Middle frontal gyrus (tissue), 1 donor: ENCODE measurements at regions not wholly inside any gene's neighbourhood (a gene's known extent, or its start where the extent isn't known, plus 50 kb on each side); places are given as distances from the start of the nearest gene placed in this dataset.
"Not testable (repeated sequence)": the region's sequence is repeated elsewhere in the genome, so short reads cannot be mapped to it uniquely, and the experiment has no call there.

ENCODE experiments used
- DNase-seq: peaks from one replicate; pipeline ENCODE4 v3.0.0-alpha.2; 2015; ENCODE audit warnings: low spot score; ENCODE audit errors: extremely low spot score

GRCh38 chr18:6521803-6522418 is 107.2 kb upstream of the L3MBTL4 start:
- DNase-seq, result no peak

DNA sequence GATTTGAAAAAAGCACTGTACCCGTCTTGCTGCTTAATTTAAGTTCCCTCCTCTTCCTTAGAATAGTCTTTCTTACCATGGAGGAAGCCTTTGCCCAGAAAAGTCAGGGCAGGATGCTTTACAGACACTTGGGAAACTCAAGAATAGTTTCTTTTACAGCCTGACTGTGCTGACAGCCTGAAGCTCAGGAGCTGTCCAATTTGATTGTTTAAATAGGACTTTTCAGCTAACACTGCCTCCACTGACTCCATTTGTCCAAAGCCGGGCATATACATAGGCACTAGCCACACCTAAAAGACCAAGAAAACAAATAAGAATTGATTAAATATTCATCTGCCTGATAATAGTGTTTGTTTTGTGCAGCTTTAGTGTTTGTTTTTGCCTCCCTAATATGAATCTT is 110.9 kb upstream of the L3MBTL4 start:
- no peak for DNase-seq

- no peak for DNase-seq
Observed at GRCh38 chr18:6537475-6537874, 122.8 kb upstream of the L3MBTL4 start.

DNA sequence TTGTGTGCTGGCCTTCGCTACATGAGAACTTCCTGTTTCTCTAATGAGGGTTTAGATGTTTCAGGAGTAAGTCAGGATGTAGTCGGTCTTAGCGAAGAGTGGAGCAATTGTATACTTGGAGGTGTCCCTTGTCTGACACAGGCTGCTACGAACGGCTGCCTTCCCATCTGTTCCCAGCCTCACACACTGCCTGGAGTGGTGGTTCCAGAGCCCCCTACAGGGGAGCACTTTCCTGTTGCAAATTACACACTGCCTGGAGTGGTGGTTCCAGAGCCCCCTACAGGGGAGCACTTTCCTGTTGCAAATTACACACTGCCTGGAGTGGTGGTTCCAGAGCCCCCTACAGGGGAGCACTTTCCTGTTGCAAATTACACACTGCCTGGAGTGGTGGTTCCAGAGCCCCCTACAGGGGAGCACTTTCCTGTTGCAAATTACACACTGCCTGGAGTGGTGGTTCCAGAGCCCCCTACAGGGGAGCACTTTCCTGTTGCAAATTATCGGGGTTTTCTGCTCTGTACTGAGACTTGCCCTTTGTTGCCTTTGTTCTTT is 126.5 kb upstream of the L3MBTL4 start:
- DNase-seq, result not testable (repeated sequence)

DNA sequence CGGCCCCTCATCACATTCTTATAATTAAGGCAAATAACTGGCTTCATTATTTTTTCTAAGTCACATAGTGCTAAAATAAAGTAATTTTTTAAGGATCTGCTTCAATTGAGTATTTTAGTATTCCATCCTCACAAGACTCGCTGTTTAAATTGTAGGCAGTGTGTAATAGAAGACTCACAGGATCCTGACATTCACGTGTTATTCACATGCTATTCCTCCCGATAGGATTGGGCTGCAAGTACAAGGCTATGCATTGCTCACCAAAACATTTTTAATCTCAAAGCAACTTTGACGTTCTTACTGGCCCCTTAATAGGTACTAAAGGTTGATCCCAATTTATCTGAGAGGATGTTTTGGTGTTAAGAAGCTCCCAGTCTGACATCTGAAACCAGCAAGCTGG is 127.6 kb upstream of the L3MBTL4 start:
- DNase-seq, result no peak

DNA sequence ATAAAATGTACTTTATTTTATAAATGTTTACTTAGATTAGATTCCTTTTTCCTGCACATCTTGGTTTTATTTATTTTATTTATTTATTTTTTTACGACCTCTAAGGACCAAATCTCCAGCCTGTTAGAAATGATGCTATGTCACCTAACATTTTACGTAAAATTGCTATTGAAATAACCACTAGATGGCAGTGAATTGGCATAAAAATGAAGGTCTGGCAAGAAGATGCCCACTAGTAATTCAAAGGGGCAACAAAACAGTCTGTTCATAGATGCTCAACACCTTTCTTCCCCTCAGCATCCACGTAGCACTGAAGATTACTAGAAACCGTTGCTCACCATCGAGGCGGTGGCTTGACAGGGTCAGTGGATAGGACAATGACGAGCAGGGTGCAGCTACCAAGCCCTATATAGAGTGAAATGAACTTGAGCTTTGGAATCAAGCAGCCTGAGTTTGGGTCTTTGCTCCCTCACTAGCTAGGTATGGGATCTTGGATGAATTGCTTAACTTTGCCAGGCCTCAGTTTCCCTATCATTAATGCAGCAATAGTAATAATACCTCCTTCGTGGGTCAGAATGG is 128.7 kb upstream of the L3MBTL4 start:
- peak; percentile 30 for DNase-seq

DNA sequence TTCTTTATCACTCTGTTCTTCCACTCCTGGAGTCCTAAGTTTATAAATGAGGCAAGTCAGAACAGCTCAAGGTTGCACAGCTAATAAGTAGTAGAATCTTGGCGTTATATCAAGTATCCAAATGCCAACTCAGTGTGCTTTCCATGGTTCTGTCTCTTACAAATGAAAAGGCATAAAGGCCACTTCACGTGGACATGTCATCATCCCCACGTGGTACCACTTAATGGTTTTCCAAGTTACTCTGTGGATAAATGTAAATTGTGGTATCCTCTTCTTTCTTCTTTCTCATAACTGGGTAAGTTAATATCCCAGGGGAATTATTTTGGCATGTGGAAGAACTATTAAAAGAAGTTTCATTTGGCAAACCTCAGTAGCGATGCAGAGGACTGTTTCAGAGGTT is 131.5 kb upstream of the L3MBTL4 start:
- DNase-seq, result no peak

DNA sequence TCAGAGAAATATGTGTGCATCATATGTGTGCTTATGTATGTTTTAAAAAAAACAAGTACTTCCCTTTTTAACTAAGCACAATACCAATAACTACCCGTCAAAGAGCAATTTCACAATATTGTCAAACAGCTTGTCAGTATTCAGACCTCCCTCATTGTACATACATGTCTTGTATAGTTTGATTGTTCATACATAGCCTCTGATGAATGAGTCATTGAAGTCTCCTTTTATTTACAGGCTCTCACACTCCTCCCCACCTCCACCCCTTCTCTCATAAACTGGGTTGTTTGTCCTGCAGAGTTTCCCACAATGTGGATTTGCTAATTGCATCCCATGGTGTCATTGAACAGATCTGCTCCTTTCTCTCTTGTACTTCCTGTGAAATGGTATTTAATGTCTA is 132.8 kb upstream of the L3MBTL4 start:
- no peak for DNase-seq

DNA sequence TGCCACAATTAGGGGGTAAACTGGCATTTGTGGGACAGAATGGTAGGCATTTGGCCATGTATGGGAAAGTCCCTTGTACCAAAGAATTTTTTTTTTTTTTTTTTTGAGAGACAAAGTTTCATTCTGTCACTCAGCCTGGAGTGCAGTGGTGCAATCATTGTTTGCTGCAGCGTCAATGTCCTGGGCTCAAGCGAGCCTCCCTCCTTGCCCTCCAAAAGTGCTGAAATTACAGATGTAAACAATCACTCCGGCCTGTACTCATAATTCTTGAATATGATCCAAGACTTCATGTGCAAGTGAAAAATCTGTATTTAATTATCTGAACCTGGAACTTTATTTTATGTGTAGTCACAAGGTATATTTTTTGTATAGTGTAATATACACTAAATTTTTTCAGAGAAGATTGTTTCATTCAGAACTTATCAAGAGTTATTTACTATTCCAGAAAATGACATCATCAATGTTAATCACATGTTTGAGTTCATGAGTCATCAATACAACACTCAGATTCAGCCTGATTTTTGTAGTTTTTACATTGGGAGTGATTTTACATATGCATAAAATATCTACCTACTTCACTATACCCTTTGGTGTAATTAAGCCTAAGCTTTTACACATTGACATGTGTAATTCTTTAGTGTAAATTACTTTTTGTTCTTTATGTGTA is 138.7 kb upstream of the L3MBTL4 start:
- no peak for DNase-seq

DNA sequence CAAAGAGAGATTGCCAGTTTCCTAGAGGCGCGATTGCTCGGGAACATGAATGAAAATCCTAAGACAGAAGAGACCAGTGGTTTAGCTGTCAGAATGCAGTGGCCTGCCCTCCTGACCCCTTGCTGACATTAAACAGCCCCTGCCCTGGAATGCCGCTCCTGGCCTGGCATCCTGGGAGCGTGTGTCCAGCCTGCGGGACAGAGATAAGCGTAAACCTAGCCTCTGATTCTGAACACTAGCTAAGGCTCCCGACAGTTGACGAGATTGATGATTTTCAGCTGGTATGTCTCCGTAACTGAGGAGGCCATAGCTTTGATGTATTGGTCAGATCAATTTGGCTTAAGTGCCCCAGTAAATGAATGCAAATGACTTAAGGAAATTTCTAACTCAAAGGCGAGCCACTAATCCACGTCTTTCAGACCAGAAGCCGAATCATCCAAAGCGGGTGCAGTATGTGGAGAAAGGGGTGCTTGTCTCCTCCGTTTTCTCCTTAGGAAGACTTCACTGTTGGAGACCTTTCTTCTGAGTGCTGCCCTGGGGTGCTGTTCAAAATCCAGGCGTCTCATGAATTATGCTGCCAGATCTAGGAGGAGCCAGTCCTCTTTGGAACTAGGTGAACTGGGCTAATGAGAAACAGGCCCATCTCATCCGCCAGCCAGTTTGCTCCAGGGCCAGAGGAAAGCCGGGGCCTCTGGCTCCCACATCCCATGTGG is 142.5 kb upstream of the L3MBTL4 start:
- no peak for DNase-seq

- DNase-seq, result no peak
Observed at GRCh38 chr18:6557770-6558248, 143.1 kb upstream of the L3MBTL4 start.

DNA sequence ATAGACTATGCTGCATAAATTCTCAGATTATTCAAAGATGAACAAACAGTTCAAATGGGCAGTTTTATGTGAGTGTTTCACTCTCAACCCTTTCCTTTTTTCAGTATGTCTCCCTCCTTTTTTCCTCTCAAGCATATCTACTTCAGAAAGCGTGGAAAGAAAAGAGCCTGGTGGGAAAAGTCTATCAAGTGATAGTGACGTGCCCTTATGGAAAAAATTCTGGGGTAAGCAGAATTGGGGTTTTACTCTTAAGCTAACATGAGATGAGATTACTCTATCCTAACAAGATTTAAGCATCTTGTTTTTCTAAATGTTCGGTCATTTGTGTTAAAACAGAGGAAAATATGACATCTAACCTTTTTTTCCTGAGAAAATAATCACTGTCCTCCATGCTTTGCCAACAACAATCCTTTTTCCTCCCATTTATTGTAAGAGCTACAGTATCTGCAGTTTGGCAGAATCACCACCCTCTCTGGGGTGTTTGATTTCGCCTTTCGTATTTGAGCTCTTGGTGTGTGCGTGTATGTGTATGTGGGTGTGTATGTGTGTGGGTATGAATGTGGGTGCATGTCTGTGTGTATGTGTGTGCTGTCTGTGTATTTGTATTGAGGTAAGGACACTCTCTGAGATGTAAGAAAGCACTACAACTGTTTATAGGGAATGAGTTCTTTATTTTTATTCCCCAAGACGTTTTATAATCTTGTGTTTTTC is 143.9 kb upstream of the L3MBTL4 start:
- no peak for DNase-seq

GRCh38 chr18:6559296-6559695 is 144.6 kb upstream of the L3MBTL4 start:
- DNase-seq, result no peak

- no peak for DNase-seq
Observed at GRCh38 chr18:6561016-6561415, 146.3 kb upstream of the L3MBTL4 start.

GRCh38 chr18:6561420-6561861 is 146.7 kb upstream of the L3MBTL4 start:
- DNase-seq, result no peak

DNA sequence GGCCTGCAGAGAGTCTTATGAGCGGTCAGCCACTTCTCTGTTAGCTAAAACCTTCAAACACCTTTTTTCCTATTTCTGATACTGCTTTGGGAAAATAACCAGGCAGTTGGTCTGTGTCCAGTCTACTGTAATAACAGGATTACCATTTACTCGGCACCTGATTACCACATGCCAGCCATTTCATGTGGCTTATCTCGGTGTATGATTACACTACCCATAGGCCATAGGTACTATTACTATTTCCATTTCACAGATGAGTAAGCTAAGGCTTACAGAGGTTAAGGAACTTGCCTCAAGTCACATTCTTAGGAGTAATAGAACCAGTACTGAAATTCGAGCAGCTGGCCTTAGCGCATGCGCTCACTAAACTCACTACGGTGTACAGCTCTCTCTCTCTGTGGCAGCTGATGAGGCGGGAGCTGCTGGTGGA is 147.2 kb upstream of the L3MBTL4 start:
- DNase-seq, result no peak

DNA sequence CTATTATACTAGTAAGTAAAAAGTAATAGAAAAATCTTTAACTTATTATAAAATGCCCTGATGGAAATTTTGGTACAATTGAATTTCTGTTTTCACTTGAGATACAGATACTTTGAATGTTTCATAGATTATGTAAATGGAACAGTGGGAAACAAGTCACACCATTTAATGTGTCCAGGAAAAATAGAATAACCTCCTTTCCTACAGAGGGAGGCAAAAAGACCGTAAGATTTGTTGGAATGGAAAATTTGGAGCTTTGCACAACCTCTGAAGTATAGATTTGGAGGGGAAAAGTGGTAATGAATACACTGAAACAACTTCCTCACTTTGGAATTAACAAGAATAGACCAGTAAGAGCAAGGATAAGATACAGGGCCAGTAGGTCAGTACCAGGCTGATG is 149.2 kb upstream of the L3MBTL4 start:
- DNase-seq, result no peak

DNA sequence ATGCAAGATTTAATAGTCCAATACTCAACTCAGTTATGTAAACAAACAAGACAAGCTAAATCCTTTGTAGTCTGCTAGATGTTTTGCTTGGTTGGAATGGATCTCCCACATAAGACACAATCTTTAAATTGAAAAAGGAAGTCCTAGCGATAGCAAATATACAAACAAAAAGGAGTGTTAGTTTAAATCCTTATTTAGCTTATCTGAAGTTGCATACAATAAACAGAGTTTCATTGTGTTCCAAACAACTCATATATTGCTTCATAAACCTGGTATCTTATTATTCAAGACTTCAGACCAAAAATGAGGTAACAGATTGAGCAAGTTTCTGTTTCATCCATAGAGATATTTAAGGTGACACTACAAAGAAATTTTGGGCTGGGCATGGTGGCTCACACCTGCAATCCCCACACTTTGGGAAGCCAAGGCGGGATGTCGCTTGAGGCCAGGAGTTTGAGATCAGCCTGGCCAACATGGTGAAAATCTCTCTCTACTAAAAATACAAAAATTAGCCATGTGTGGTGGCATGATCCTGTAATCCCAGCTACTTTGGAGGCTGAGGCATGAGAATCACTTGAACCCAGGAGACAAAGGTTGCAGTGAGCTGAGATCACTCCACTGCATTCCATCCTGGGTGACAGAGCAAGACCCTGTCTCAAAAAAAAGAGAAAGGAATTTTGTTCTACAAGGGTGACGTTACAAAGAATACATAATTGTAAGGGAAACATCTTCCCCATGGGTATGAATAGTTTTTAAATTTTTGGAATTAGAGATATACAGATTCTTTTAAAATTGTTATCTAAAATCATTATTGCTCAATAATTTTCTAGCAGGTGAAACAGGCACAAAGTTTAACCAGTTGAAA is 150.5 kb upstream of the L3MBTL4 start:
- DNase-seq, result no peak

DNA sequence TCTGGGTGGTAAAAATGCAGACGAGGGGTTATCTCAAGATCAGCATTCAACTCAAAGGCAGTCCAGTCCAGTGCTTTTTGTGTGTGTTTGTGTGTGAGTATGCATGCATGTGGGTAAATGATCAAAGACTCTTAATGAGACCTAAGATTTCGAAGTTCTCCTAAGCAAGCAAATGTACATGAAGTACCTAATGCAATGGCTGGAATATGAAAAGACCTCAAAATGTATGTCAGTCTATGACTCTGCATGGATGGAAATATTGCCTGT is 151.0 kb upstream of the L3MBTL4 start:
- no peak for DNase-seq

DNA sequence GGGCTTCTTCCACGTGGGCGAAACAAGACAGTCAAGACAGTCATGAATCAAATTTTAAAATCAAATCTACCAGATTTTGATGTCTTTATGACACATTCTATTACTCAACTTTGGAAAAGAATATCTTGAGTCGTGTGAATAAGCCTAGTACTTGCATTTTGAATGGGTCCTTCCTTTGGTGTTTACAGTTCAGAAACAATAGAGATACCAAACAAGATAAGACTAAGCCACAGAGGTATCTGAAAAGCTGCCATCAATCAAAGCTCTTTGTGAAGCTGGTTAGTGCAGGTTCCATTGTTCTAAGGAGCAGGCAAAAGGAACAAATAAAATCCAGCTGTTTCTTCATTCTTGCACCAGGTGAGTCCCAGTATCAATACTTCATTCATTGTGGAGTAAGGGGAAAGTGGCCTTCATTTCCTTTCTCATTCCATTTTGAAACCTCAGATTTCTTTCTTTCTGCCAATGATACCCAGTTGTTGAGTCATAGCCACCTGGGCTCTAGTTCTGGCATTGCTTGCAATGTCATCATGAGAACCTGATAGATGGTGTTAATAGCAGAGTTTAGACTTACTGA is 151.7 kb upstream of the L3MBTL4 start:
- no peak for DNase-seq
